ENCODE measurements at regions not wholly inside any gene's neighbourhood (a gene's known extent, or its start where the extent isn't known, plus 50 kb on each side); places are given as distances from the start of the nearest gene placed in this dataset.

DNA sequence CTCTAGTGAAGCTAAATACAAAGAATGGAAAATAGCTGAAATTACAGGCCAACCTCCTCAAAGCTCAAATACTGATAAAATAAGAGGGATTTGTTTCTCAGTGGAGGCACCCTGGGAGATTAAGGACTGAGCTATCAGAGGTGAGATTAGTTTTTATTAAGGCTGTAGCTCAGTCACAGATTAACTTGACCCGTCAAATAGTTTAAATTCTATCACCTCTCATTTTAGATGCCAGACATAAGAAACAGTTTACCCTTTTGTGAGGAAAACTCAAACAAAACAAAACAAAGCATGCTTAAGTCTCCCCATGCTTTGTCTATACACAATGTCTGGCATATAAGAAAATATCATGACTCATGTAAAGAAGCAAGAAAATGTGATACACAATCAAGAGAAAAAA is 208.3 kb upstream of the PMFBP1 start:
- DNase-seq (ENCODE audit: low read depth), result peak; percentile 57
- TF ChIP-seq, protein P1, sequence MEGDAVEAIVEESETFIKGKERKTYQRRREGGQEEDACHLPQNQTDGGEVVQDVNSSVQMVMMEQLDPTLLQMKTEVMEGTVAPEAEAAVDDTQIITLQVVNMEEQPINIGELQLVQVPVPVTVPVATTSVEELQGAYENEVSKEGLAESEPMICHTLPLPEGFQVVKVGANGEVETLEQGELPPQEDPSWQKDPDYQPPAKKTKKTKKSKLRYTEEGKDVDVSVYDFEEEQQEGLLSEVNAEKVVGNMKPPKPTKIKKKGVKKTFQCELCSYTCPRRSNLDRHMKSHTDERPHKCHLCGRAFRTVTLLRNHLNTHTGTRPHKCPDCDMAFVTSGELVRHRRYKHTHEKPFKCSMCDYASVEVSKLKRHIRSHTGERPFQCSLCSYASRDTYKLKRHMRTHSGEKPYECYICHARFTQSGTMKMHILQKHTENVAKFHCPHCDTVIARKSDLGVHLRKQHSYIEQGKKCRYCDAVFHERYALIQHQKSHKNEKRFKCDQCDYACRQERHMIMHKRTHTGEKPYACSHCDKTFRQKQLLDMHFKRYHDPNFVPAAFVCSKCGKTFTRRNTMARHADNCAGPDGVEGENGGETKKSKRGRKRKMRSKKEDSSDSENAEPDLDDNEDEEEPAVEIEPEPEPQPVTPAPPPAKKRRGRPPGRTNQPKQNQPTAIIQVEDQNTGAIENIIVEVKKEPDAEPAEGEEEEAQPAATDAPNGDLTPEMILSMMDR (conservative IDR thresholded peaks at IDR 0.05; ENCODE audit: low read depth, low read length), result no peak
- H3K4me3 ChIP-seq (ENCODE audit: low read depth, low read length), result no peak overlapping the region

DNA sequence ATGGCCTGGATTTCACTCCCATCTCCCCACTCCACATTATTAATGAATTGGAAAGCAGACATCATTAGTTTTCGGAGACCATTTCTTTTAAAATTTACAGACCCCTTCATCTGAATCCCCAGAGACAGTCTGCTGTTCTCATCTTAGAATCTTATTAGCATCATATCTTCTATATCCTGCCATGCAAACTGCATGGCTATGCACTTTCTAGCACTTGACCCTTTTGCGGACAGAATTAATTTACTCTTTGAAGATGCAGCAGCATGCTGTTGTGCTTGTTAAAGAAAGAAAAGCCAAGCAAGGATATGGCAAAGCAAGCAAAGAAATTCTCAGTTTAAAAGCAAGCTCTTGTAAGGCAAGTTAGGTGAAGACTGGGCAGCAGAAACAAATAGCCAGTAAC is 201.2 kb upstream of the PMFBP1 start:
- H3K4me3 ChIP-seq (ENCODE audit: low read depth, low read length), result no peak overlapping the region
- TF ChIP-seq, protein P1 (conservative IDR thresholded peaks at IDR 0.05; ENCODE audit: low read depth, low read length), result no peak
- DNase-seq (ENCODE audit: low read depth), result no peak

DNA sequence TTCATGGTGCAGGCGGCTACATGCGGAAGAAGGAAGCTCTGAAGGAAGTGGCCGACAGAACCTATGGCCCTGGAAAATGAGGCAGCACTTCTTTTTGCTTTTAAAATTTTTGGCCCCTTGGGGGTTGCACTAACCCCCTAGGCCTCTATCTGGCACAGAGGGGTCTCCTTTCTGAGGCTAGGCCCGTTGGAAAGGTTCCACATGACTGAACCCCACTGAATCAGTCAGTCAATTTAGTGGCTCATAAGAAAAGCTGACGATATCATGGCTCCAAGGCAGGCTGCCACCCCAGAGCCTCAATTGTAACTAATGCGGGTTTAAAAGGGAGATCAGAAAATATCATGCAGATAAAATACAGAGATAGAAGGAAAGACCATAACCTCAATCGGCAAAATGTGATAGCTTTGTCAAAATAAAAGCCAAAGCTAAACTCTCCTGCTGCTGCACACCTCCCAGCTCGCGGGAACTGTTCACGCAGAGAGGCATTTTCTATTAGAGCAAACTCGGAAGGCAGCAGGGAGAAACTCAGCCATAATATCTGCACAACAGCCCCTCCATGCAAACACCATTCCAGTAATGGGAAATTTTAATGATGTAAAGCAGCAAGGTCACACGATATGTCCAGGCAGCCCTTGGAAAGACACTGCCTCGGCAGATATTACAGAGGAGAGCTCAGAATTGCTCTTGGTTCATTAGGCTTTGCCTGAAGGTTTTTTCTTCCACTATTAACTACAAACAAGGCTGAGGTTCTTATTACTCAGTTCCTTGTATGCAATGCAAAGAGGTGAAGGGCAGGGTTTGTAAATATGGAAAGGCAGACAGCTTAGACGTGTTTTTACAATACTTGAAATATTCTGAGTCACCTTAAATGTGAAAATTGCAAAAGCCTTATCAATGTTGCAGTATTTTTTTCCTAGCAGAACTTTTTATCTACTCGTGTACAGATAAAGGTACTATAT is 200.4 kb upstream of the PMFBP1 start:
- no peak overlapping the region for H3K4me3 ChIP-seq (ENCODE audit: low read depth, low read length)
- TF ChIP-seq, protein P1 (conservative IDR thresholded peaks at IDR 0.05; ENCODE audit: low read depth, low read length), result no peak
- no peak for DNase-seq (ENCODE audit: low read depth)

DNA sequence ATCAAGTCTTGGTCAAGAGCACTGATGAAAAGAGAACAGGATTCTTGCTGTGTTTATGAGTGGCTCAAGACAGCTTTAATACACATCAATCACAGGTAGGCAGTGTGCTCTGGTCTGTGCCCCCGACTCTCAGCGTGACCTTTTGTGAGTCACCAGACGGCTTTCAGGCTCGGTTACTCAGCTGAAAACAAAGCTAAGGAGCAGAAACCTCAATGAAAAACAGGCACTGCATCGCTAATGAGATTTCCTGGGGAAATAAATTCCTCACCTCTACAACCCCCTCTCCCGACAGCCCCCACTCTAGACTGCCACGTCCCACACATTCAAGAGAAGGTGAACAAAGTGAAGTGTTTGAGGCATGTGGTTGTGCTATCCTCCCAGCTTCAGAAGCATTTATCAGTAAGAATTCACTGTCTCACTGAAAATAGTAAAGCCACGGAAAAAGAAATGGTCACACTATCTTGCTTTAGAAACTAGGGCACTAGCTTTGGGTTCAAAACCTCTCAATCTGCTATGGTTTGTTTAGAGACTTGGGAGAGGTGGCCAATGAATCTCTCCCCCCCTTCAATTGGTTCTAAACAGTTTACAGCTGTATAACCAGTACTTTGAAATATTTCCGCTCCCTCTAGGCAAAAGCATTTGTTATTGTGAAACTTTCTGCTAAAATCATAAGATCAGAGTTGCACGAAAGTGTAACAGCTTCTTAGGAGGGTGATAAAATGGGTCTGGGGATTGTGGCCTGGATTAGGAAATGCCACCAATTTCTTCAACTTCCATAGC is 199.5 kb upstream of the PMFBP1 start:
- DNase-seq (ENCODE audit: low read depth), result peak; percentile 94
- no peak overlapping the region for H3K4me3 ChIP-seq (ENCODE audit: low read depth, low read length)
- TF ChIP-seq, protein P1 (conservative IDR thresholded peaks at IDR 0.05; ENCODE audit: low read depth, low read length), result no peak

GRCh38 chr16:72369274-72369673 is 197.3 kb upstream of the PMFBP1 start:
- H3K4me3 ChIP-seq (ENCODE audit: low read depth, low read length), result no peak overlapping the region
- TF ChIP-seq, protein P1 (conservative IDR thresholded peaks at IDR 0.05; ENCODE audit: low read depth, low read length), result no peak
- DNase-seq (ENCODE audit: low read depth), result no peak

DNA sequence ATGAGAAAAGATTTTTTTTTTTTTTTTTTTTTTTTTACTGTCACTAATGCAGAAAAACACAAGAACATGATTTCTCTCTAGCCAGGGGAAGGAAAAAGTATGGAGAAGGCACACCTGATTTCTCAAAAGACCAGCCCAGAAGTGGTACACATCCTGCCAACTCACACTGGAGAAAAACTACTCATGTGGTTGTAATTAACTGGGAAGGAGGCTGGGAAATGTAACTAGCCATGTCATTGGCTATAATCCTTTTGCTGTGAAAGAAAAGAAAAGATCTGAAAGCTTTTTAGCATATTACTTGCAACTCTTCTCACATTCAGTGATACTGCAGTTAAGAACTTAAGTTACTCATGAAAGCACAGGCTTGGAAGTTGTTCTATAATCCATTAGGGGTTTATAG is 195.9 kb upstream of the PMFBP1 start:
- H3K4me3 ChIP-seq (ENCODE audit: low read depth, low read length), result no peak overlapping the region
- TF ChIP-seq, protein P1 (conservative IDR thresholded peaks at IDR 0.05; ENCODE audit: low read depth, low read length), result no peak
- DNase-seq (ENCODE audit: low read depth), result no peak

All from epithelial cell of proximal tubule (primary cell).